K562 (cell line): ENCODE measurements at regions not wholly inside any gene's neighbourhood (a gene's known extent, or its start where the extent isn't known, plus 50 kb on each side); places are given as distances from the start of the nearest gene placed in this dataset.

ENCODE experiments used
- ATAC-seq: fragments of 200-7000 bp; cut with Tn5 transposase; 3 replicates; pipeline ENCODE4 v1.9.1; 2020; ENCODE audit warnings: moderate library complexity
- BruUV-seq: library from RNA; stranded (reverse); fragments of 400-500 nt; replicated peaks from 2 replicates; lab custom pipeline; 2021; lab: Mats Ljungman, UMichigan
- CTCF ChIA-PET: fragments of 300-600 bp; formaldehyde crosslinking; extraction: SDS; loops from one replicate; lab custom pipeline; 2021; ENCODE audit warnings: low intra/inter-chr PET ratio; lab: Yijun Ruan, JAX
- POLR2A ChIA-PET: fragments of 300-600, 350-650 bp; sonication (Branson Sonifier 250); formaldehyde crosslinking; extraction: SDS; loops from one replicate; lab custom pipeline; 2021; ENCODE audit warnings: antibody characterized with exemption, inconsistent platforms; lab: Yijun Ruan, JAX
- DNase-seq, 4 experiments: peaks; one replicate each; pipeline versions ENCODE4 v3.0.0 to v3.0.0-alpha.2; 2011 to 2018; ENCODE audit warnings: low spot score in 3 of 4, mixed read lengths in 3 of 4; ENCODE audit errors: extremely low read depth in 1 of 4
- FAIRE-seq: peaks from 2 replicates; lab custom pipeline; 2011; peaks lifted over from hg19 to GRCh38; lab: Jason Lieb, UNC
- H2AFZ ChIP-seq: 2 replicates; pipeline ENCODE4 v1.6.0; 2011; ENCODE audit warnings: low read depth, low read length, control low read depth, inconsistent platforms
- H3K27ac ChIP-seq: fragments of 200-600 bp; 3 replicates; pipeline ENCODE4 v1.8.0; 2011; ENCODE audit warnings: low read depth, mild to moderate bottlenecking, control low read depth, inconsistent platforms, low read length, moderate library complexity, mixed read lengths; ENCODE audit errors: extremely low read depth
- H3K27me3 ChIP-seq, 2 experiments: fragments of 300-600 bp in 1 of 2; 2 replicates in 1 of 2; 3 replicates in 1 of 2; pipeline versions ENCODE4 v1.6.0 to v1.8.0; 2011; ENCODE audit warnings: inconsistent platforms in 2 of 2, low read length in 2 of 2, mild to moderate bottlenecking in 1 of 2, mixed read lengths in 1 of 2, moderate library complexity in 1 of 2; ENCODE audit not compliant: control insufficient read depth in 2 of 2, insufficient read depth in 2 of 2
- H3K36me3 ChIP-seq: fragments of 300-600 bp; 3 replicates; pipeline ENCODE4 v1.8.0; 2011; ENCODE audit warnings: mild to moderate bottlenecking, low read length, inconsistent platforms; ENCODE audit not compliant: control insufficient read depth, insufficient read depth
- H3K4me1 ChIP-seq, 2 experiments: fragments of 200-600 bp in 1 of 2; replicated peaks in 1 of 2; 2 replicates in 1 of 2; 3 replicates in 1 of 2; pipeline versions ENCODE4 v1.5.1 to v1.8.0; 2011; ENCODE audit warnings: inconsistent platforms in 2 of 2, low read length in 2 of 2, mild to moderate bottlenecking in 1 of 2, mixed read lengths in 1 of 2, moderate library complexity in 1 of 2; ENCODE audit not compliant: control insufficient read depth in 2 of 2, insufficient read depth in 2 of 2
- H3K4me2 ChIP-seq: 2 replicates; pipeline ENCODE4 v1.6.1; 2011; ENCODE audit warnings: low read length, control low read depth, inconsistent platforms, mixed read lengths; ENCODE audit not compliant: insufficient read depth
- H3K4me3 ChIP-seq: fragments of 200-600 bp; sonication (generic), shearing (Covaris generic); 2 replicates; pipeline ENCODE4 v1.5.1; 2016; ENCODE audit warnings: control low read depth, inconsistent platforms
- H3K79me2 ChIP-seq: fragments of 200-600 bp; 3 replicates; pipeline ENCODE4 v1.8.0; 2011; ENCODE audit warnings: low read length, inconsistent platforms; ENCODE audit not compliant: control insufficient read depth, insufficient read depth
- H3K9ac ChIP-seq, 2 experiments: 2 replicates each; pipeline versions ENCODE4 v1.6.0 to v1.6.1; 2011; ENCODE audit warnings: low read depth in 2 of 2, low read length in 2 of 2, control low read depth in 1 of 2, inconsistent platforms in 1 of 2, mild to moderate bottlenecking in 1 of 2, mixed read lengths in 1 of 2; ENCODE audit not compliant: insufficient read depth in 1 of 2
- H3K9me1 ChIP-seq: one replicate; pipeline ENCODE4 v1.6.0; 2011; ENCODE audit warnings: inconsistent platforms, mild to moderate bottlenecking, low read length, moderate library complexity; ENCODE audit not compliant: control insufficient read depth, insufficient read depth
- H3K9me3 ChIP-seq: replicated peaks from 2 replicates; pipeline ENCODE4 v1.5.1; 2011; ENCODE audit warnings: low read depth, low read length, inconsistent platforms; ENCODE audit not compliant: control insufficient read depth, insufficient read depth
- H4K20me1 ChIP-seq: replicated peaks from 2 replicates; pipeline ENCODE4 v1.6.1; 2011; ENCODE audit warnings: low read length, inconsistent platforms, mixed read lengths; ENCODE audit not compliant: control insufficient read depth, insufficient read depth
- BCL6 ChIP-seq: fragments of 250-450 bp; sonication (Bioruptor Pico); IDR thresholded peaks from 2 replicates; pipeline ENCODE4 v1.4.0; 2020
- BRF1 ChIP-seq: IDR thresholded peaks from 3 replicates; pipeline ENCODE4 v1.6.1; 2011; ENCODE audit warnings: borderline replicate concordance, mild to moderate bottlenecking; ENCODE audit not compliant: insufficient read length; ENCODE audit errors: extremely low read depth
- CBX2 ChIP-seq: fragments of 200-600 bp; sonication (generic); IDR thresholded peaks from one replicate; pipeline ENCODE4 v1.6.1; 2012; ENCODE audit warnings: mild to moderate bottlenecking, low read length, inconsistent platforms; ENCODE audit not compliant: insufficient read depth, poor library complexity, severe bottlenecking
- E2F6 ChIP-seq, 2 experiments: IDR thresholded peaks; 2 replicates each; pipeline ENCODE4 v1.6.1; 2011; ENCODE audit warnings: borderline replicate concordance in 1 of 2, control low read depth in 1 of 2, low read depth in 1 of 2, low read length in 1 of 2, mild to moderate bottlenecking in 1 of 2, mixed read lengths in 1 of 2, moderate library complexity in 1 of 2; ENCODE audit not compliant: insufficient read depth in 1 of 2, insufficient read length in 1 of 2, poor library complexity in 1 of 2, severe bottlenecking in 1 of 2; ENCODE audit errors: extremely low read depth in 1 of 2
- GABPB1 ChIP-seq: sonication (generic); formaldehyde crosslinking; IDR thresholded peaks from 2 replicates; pipeline ENCODE4 v1.8.0; 2022; ENCODE audit warnings: mild to moderate bottlenecking, missing genetic modification reagents
- GTF2F1 ChIP-seq: IDR thresholded peaks from 2 replicates; pipeline ENCODE4 v1.6.1; 2011; ENCODE audit warnings: low read depth, low read length, improper control_type of control experiment
- HDAC1 ChIP-seq, 2 experiments: fragments of 450-650 bp; IDR thresholded peaks; 2 replicates each; pipeline ENCODE4 v1.6.1; 2016 to 2017; ENCODE audit warnings: inconsistent platforms in 1 of 2, mild to moderate bottlenecking in 1 of 2, moderate library complexity in 1 of 2
- HDAC8 ChIP-seq: fragments of 450-650 bp; IDR thresholded peaks from 2 replicates; pipeline ENCODE4 v1.6.1; 2016; ENCODE audit warnings: mild to moderate bottlenecking, missing genetic modification characterization, moderate library complexity, missing compliant biosample characterization
- KHSRP ChIP-seq: fragments of 450-650 bp; IDR thresholded peaks from 2 replicates; pipeline ENCODE4 v1.6.1; 2017
- MEIS2 ChIP-seq: fragments of 450-650 bp; IDR thresholded peaks from 2 replicates; pipeline ENCODE4 v1.6.1; 2014; ENCODE audit warnings: mild to moderate bottlenecking; ENCODE audit not compliant: partially characterized antibody
- POLR2H ChIP-seq: IDR thresholded peaks from 2 replicates; pipeline ENCODE4 v1.6.1; 2016; ENCODE audit warnings: missing genetic modification characterization, low read depth, mild to moderate bottlenecking, control low read depth, missing compliant biosample characterization, moderate library complexity
- SMARCA5 ChIP-seq: fragments of 450-650 bp; IDR thresholded peaks from 2 replicates; pipeline ENCODE4 v1.6.1; 2016
- TAF1 ChIP-seq: IDR thresholded peaks from 2 replicates; pipeline ENCODE4 v1.6.1; 2011; ENCODE audit warnings: mild to moderate bottlenecking, low read length, moderate library complexity; ENCODE audit not compliant: insufficient read depth, control insufficient read depth, severe bottlenecking; ENCODE audit errors: extremely low read depth
- YBX1 ChIP-seq: fragments of 450-650 bp; IDR thresholded peaks from 2 replicates; pipeline ENCODE4 v1.7.1; 2016; ENCODE audit warnings: mild to moderate bottlenecking
- ZNF740 ChIP-seq, 3 experiments: fragments of 200-800 bp in 1 of 3; sonication (Bioruptor generic) in 1 of 3; sonication (generic) in 1 of 3; formaldehyde crosslinking in 1 of 3; IDR thresholded peaks; 2 replicates each; pipeline versions ENCODE4 v1.6.1 to v1.8.0; 2016 to 2022; ENCODE audit warnings: mild to moderate bottlenecking in 2 of 3, missing compliant biosample characterization in 2 of 3, missing genetic modification characterization in 2 of 3, missing genetic modification reagents in 1 of 3
- WGBS: fragments of 100-300 bp; shearing (Covaris generic); methylation state at CpG from one replicate; pipeline ENCODE4 v1.1.6; 2016; ENCODE audit warnings: low coverage, mixed read lengths; ENCODE audit not compliant: insufficient coverage; ENCODE audit errors: missing lambda C conversion rate; 5-methylcytosine and 5-hydroxymethylcytosine counted together
- in situ Hi-C: fragments of 300-500 bp; cut with MboI; formaldehyde crosslinking; loops from 4 replicates; pipeline ENCODE4 v1.15.0; 2018; ENCODE audit warnings: inconsistent platforms, mixed read lengths
- intact Hi-C: fragments of 100-400 bp; cut with micrococcal nuclease; formaldehyde crosslinking; loops from 2 replicates; pipeline ENCODE4 v1.14.2; 2022

- TF ChIP-seq ZNF740 (CRISPR knock-in tag; IDR thresholded peaks at IDR 0.05) (no peak), ZNF740 (tag; IDR thresholded peaks at IDR 0.05) (no peak), MEIS2 (no peak), HDAC1 (IDR thresholded peaks at IDR 0.05) (no peak), BCL6 (no peak), GABPB1 (CRISPR knock-in tag) (no peak), CBX2 (no peak), YBX1 (no peak), HDAC8 (tag) (no peak), E2F6 (IDR thresholded peaks at IDR 0.05; ENCODE audit: borderline replicate concordance in 1 of 2, extremely low read depth in 1 of 2, insufficient read depth in 1 of 2, insufficient read length in 1 of 2, low read depth in 1 of 2, low read length in 1 of 2, poor library complexity in 1 of 2, severe bottlenecking in 1 of 2) (no peak)
These were observed 129.0 kb downstream of the INHBA start (continued) for GRCh38 chr7:41573862-41574261.

GRCh38 chr7:41573443-41573842 is 129.4 kb downstream of the INHBA start:
- H3K79me2 ChIP-seq = no peaks in the 10 kb centered on the region
- DNase-seq = no peak
- CTCF ChIA-PET = no interaction called here
- no TSS peak for BruUV-seq
- POLR2A ChIA-PET = no interaction called here
- no peaks in the 10 kb centered on the region for H4K20me1 ChIP-seq
- no peaks in the 10 kb centered on the region; the same call in 1 of the 2 replicates for H3K9me3 ChIP-seq
- no peaks in the 10 kb centered on the region for H3K27me3 ChIP-seq
- H2AFZ ChIP-seq = no peak overlapping the region
- H3K27ac ChIP-seq = no peak overlapping the region
- no peak overlapping the region for H3K4me3 ChIP-seq
- no peaks in the 10 kb centered on the region for H3K4me1 ChIP-seq
- no peak for FAIRE-seq
- 0% methylated on average over 2 of the region's 2 CpGs for WGBS
- in situ Hi-C loops = no loop called here
- no peak overlapping the region for H3K4me2 ChIP-seq
- ATAC-seq = no peak
- TF ChIP-seq GTF2F1 = no peak
- no peak for TF ChIP-seq KHSRP
- TF ChIP-seq SMARCA5 = no peak
- TF ChIP-seq BRF1 = no peak
- TF ChIP-seq TAF1 = no peak
- no peak for TF ChIP-seq POLR2H (tag)
- intact Hi-C loops = no loop called here
- H3K36me3 ChIP-seq = no peaks in the 10 kb centered on the region
- no peak overlapping the region for H3K9ac ChIP-seq
- H3K9me1 ChIP-seq = no peaks in the 10 kb centered on the region
